Tibial nerve (tissue), 4 donors: ENCODE measurements at regions not wholly inside any gene's neighbourhood (a gene's known extent, or its start where the extent isn't known, plus 50 kb on each side); places are given as distances from the start of the nearest gene placed in this dataset.

Experiments used
- DNase-seq, 2 donors: peaks; one replicate each; pipeline ENCODE4 v3.0.0-alpha.2; 2019; ENCODE audit warnings: low spot score in 2 of 2
- H3K27ac ChIP-seq, 4 donors: fragments of 200-600 bp; sonication (generic) in 3 of 4; one replicate each; pipeline ENCODE4 v1.5.1; 2017 to 2019; ENCODE audit warnings: mild to moderate bottlenecking in 1 of 4
- H3K27me3 ChIP-seq, 2 donors: fragments of 200-600 bp; sonication (generic) in 1 of 2; one replicate each; pipeline versions ENCODE4 v1.5.1 to v1.6.0; 2017 to 2019
- H3K36me3 ChIP-seq, 3 donors: fragments of 200-600 bp; sonication (generic); one replicate each; pipeline ENCODE4 v1.5.1; 2018 to 2019
- H3K4me1 ChIP-seq, 4 donors: fragments of 200-600 bp; sonication (generic) in 3 of 4; one replicate each; pipeline ENCODE4 v1.5.1; 2017 to 2019
- H3K4me3 ChIP-seq, 4 donors: fragments of 200-600 bp; sonication (generic) in 3 of 4; one replicate each; pipeline ENCODE4 v1.5.1; 2017 to 2019; ENCODE audit warnings: mild to moderate bottlenecking in 1 of 4, moderate library complexity in 1 of 4
- H3K9me3 ChIP-seq, 4 donors: fragments of 200-600 bp; sonication (generic) in 3 of 4; one replicate each; pipeline ENCODE4 v1.5.1; 2017 to 2019
- CTCF ChIP-seq, 5 experiments: fragments of 200-600 bp in 3 of 5; fragments of 450-650 bp in 2 of 5; sonication (generic) in 3 of 5; IDR thresholded peaks; one replicate each; pipeline ENCODE4 v1.5.1; 2016 to 2019; ENCODE audit warnings: antibody characterized with exemption in 5 of 5, mild to moderate bottlenecking in 3 of 5, moderate library complexity in 2 of 5
- EP300 ChIP-seq, 2 donors: sonication (generic); formaldehyde crosslinking; IDR thresholded peaks; one replicate each; pipeline ENCODE4 v1.6.1; 2017; ENCODE audit warnings: antibody characterized with exemption in 2 of 2, mild to moderate bottlenecking in 1 of 2
- POLR2A ChIP-seq, 2 donors: fragments of 450-650 bp; IDR thresholded peaks; one replicate each; pipeline ENCODE4 v1.6.1; 2017; ENCODE audit warnings: antibody characterized with exemption in 2 of 2, mild to moderate bottlenecking in 2 of 2, moderate library complexity in 2 of 2
- WGBS, 2 donors: methylation state at CpG; one replicate each; pipeline ENCODE4 v1.1.5; 2018; 5-methylcytosine and 5-hydroxymethylcytosine counted together

DNA sequence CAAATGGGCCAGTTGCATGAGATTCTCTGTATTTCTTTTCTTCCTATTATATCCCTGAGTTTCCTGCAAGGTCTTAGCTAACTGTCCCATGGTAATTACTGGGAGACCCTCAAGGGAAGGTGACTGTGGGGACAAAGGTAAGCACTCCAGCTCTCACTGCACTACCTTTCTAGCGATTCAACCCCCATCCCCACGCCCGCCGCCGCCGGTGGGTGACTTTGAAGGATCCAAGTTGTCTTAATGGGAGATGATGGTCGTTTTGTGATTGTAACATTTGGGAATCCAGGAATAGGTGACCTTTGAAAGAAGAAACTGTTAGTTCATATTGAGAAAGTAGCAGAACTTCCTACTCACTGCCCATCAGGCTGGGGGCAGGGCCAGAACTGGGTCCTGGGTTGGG is 265.5 kb downstream of the LRFN2 start:
- TF ChIP-seq EP300 (IDR thresholded peaks at IDR 0.05) = no peak
- TF ChIP-seq POLR2A (IDR thresholded peaks at IDR 0.05) = no peak
- TF ChIP-seq CTCF (IDR thresholded peaks at IDR 0.05) = no peak
- Histone ChIP-seq H3K4me1 (no peaks in the 10 kb centered on the region), H3K27ac (no peak overlapping the region), H3K4me3 (no peak overlapping the region), H3K36me3 (no peaks in the 10 kb centered on the region), H3K9me3 (peaks cover 0 to 11% (median 0%) of the 10 kb centered on the region in 4 donors), H3K27me3 (no peaks in the 10 kb centered on the region)
- no peak for DNase-seq
- 94 to 95% methylated on average over 7 of the region's 7 CpGs for WGBS, 2 donors

GRCh38 chr6:40320947-40321346 is 266.2 kb downstream of the LRFN2 start:
- Histone ChIP-seq H3K9me3 (peaks cover 0 to 11% (median 0%) of the 10 kb centered on the region in 4 donors), H3K4me3 (no peak overlapping the region)
- 72 to 96% methylated on average over 2 of the region's 2 CpGs for WGBS, 2 donors

DNA sequence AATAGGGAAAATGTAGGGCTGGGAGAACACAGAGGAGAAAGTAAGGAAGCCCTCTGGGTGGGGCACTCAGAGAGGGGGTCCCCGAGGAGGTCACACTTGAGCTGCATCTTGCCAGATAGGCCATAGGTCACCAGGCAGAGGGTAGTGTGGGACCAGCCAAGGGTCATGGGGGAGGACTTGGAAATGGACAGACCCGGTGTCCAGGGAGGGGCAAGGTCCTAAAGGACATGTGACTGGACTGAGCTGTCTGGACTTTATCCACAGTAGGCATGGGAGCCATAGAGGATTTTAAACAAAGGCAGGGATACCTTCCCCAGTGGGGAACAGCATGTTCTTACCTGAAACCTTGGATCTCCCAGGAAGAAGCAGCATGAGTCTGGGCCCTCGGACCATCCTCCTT is 266.7 kb downstream of the LRFN2 start:
- no peak for DNase-seq
- WGBS, 2 donors = 73 to 75% methylated on average over 2 to 3 of the region's 3 CpGs
- no peaks in the 10 kb centered on the region for H3K4me1 ChIP-seq
- H3K27me3 ChIP-seq = no peaks in the 10 kb centered on the region
- TF ChIP-seq EP300 (IDR thresholded peaks at IDR 0.05) (no peak), POLR2A (IDR thresholded peaks at IDR 0.05) (no peak), CTCF (IDR thresholded peaks at IDR 0.05) (no peak)
- H3K9me3 ChIP-seq = peaks cover 0 to 11% (median 0%) of the 10 kb centered on the region in 4 donors
- H3K4me3 ChIP-seq = no peak overlapping the region
- H3K27ac ChIP-seq = no peak overlapping the region
- no peaks in the 10 kb centered on the region for H3K36me3 ChIP-seq

More at GRCh38 chr6:40320947-40321346, 266.2 kb downstream of the LRFN2 start:
- Histone ChIP-seq H3K36me3 (no peaks in the 10 kb centered on the region), H3K27ac (no peak overlapping the region), H3K27me3 (no peaks in the 10 kb centered on the region), H3K4me1 (no peaks in the 10 kb centered on the region)
- DNase-seq = no peak
- TF ChIP-seq CTCF (IDR thresholded peaks at IDR 0.05) (no peak), POLR2A (IDR thresholded peaks at IDR 0.05) (no peak), EP300 (IDR thresholded peaks at IDR 0.05) (no peak)

- H3K27ac ChIP-seq = no peak overlapping the region
- H3K4me3 ChIP-seq = no peak overlapping the region
- no peaks in the 10 kb centered on the region for H3K36me3 ChIP-seq
- no peak for TF ChIP-seq CTCF (IDR thresholded peaks at IDR 0.05)
- TF ChIP-seq POLR2A (IDR thresholded peaks at IDR 0.05) = no peak
- no peaks in the 10 kb centered on the region for H3K4me1 ChIP-seq
- DNase-seq = no peak
- no peaks in the 10 kb centered on the region for H3K27me3 ChIP-seq
- H3K9me3 ChIP-seq = peaks cover 0 to 11% (median 0%) of the 10 kb centered on the region in 4 donors
These were observed 268.0 kb downstream of the LRFN2 start for GRCh38 chr6:40319124-40319523.

GRCh38 chr6:40315060-40315459 is 272.1 kb downstream of the LRFN2 start:
- no peak for DNase-seq
- WGBS, 2 donors = 83 to 90% methylated on average over 5 of the region's 5 CpGs
- Histone ChIP-seq H3K4me1 (no peaks in the 10 kb centered on the region), H3K36me3 (no peaks in the 10 kb centered on the region), H3K4me3 (no peak overlapping the region), H3K27me3 (no peaks in the 10 kb centered on the region), H3K9me3 (peaks cover 0 to 11% (median 0%) of the 10 kb centered on the region in 4 donors), H3K27ac (no peak overlapping the region)
- TF ChIP-seq EP300 (IDR thresholded peaks at IDR 0.05) (no peak), CTCF (IDR thresholded peaks at IDR 0.05) (no peak), POLR2A (IDR thresholded peaks at IDR 0.05) (no peak)
